Spleen (tissue), 11 donors: ENCODE measurements at regions not wholly inside any gene's neighbourhood (a gene's known extent, or its start where the extent isn't known, plus 50 kb on each side); places are given as distances from the start of the nearest gene placed in this dataset.

ENCODE experiments used
- DNase-seq: peaks from one replicate; pipeline ENCODE4 v3.0.0-alpha.2; 2020
- H3K27ac ChIP-seq, 8 donors: fragments of 200-600 bp; sonication (generic) in 7 of 8; 1 replicate in 4 of 8; 2 replicates in 4 of 8; pipeline versions ENCODE4 v1.5.0 to v1.8.0; 2016 to 2021; ENCODE audit warnings: inconsistent platforms in 4 of 8, mild to moderate bottlenecking in 4 of 8, moderate library complexity in 1 of 8
- H3K27me3 ChIP-seq, 7 donors: fragments of 200-600 bp; sonication (generic) in 6 of 7; replicated peaks in 1 of 7; 1 replicate in 4 of 7; 2 replicates in 3 of 7; pipeline versions ENCODE4 v1.5.0 to v1.8.0; 2016 to 2021; ENCODE audit warnings: inconsistent platforms in 3 of 7, mild to moderate bottlenecking in 1 of 7
- H3K36me3 ChIP-seq, 6 donors: fragments of 200-600 bp; sonication (generic) in 5 of 6; 1 replicate in 4 of 6; 2 replicates in 2 of 6; pipeline versions ENCODE4 v1.5.0 to v1.8.0; 2016 to 2021; ENCODE audit warnings: inconsistent platforms in 2 of 6
- H3K4me1 ChIP-seq, 6 donors: fragments of 200-600 bp; sonication (generic) in 5 of 6; 1 replicate in 3 of 6; 2 replicates in 3 of 6; pipeline versions ENCODE4 v1.5.0 to v1.8.0; 2016 to 2021; ENCODE audit warnings: inconsistent platforms in 3 of 6
- H3K4me3 ChIP-seq, 8 donors: fragments of 200-600 bp; sonication (generic) in 7 of 8; 1 replicate in 4 of 8; 2 replicates in 4 of 8; pipeline versions ENCODE4 v1.5.0 to v1.8.0; 2016 to 2021; ENCODE audit warnings: inconsistent platforms in 4 of 8, mild to moderate bottlenecking in 4 of 8, moderate library complexity in 2 of 8
- H3K9me3 ChIP-seq, 8 donors: fragments of 200-600 bp; sonication (generic) in 7 of 8; 1 replicate in 4 of 8; 2 replicates in 4 of 8; pipeline versions ENCODE4 v1.5.0 to v1.8.0; 2016 to 2021; ENCODE audit warnings: inconsistent platforms in 4 of 8
- POLR2A ChIP-seq, 3 donors: fragments of 450-650 bp; IDR thresholded peaks; one replicate each; pipeline ENCODE4 v1.5.1; 2017; ENCODE audit warnings: antibody characterized with exemption in 3 of 3, mild to moderate bottlenecking in 1 of 3
- POLR2AphosphoS5 ChIP-seq, 3 donors: sonication (generic); formaldehyde crosslinking; IDR thresholded peaks; one replicate each; pipeline ENCODE4 v1.5.1; 2017; ENCODE audit warnings: antibody characterized with exemption in 3 of 3
- WGBS, 5 donors: extraction: QIAGEN DNeasy Blood & Tissue Kit in 3 of 5; methylation state at CpG; one replicate each; pipeline versions ENCODE4 v1.1.5 to v1.1.7; 2013 to 2018; 5-methylcytosine and 5-hydroxymethylcytosine counted together
- intact Hi-C: fragments of 100-400 bp; cut with DNase I; formaldehyde crosslinking; loops from one replicate; pipeline ENCODE4 v1.15.0; 2023; ENCODE audit warnings: low total_unique reads
- TF ChIP-seq, protein P1 (sequence below), 11 experiments: fragments of 200-600 bp in 7 of 11; fragments of 450-650 bp in 4 of 11; sonication (generic) in 4 of 11; IDR thresholded peaks in 8 of 11; conservative IDR thresholded peaks in 3 of 11; 1 replicate in 7 of 11; 2 replicates in 4 of 11; pipeline versions ENCODE4 v1.4.0 to v1.8.0; 2016 to 2021; ENCODE audit warnings: antibody characterized with exemption in 11 of 11, inconsistent platforms in 4 of 11, mild to moderate bottlenecking in 1 of 11
- donor health status: healthy with polysubstance abuse.
- donor health status: DM: no; HTN: no; CAD: no; lungs with moderate emphysema.
- donor health status: DM: no; HTN: no; CAD: no.
- donor health status: Bipolar disorder and iron deficiency.
- donor health status: healthy.
- donor health status: DM: no; HTN: no; CAD: no.
- donor health status: DM: yes; HTN: yes; CAD: no.

DNA sequence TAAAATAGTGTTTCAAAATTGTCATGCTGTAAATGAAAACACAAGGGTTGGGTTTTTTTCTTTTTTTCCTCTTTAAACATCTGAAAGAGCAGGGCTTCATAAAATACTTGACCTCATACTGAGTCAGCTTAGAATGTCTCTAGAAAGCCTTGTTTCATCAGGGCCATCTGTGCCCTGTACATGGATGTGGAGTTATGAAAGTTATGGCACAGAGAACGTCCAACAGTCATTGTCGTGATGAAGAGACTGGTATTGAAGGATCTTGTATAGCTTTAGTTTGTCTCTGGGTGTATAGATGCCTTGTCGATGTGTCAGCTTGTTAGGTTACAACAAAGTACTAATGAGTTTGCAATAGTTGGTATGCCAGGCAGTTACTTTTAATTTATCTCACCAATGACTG is 127.3 kb downstream of the FAM204A start:
- Histone ChIP-seq H3K36me3 (no peaks in the 10 kb centered on the region), H3K27me3 (peaks cover 0 to 7% (median 0%) of the 10 kb centered on the region in 7 donors), H3K9me3 (no peaks in the 10 kb centered on the region), H3K27ac (no peak overlapping the region), H3K4me1 (no peaks in the 10 kb centered on the region), H3K4me3 (no peak overlapping the region)
- DNase-seq: no peak
- 83 to 90% (median 86%) methylated on average over 3 of the region's 3 CpGs for WGBS, 5 donors
- TF ChIP-seq POLR2A (IDR thresholded peaks at IDR 0.05): no peak
- no peak for TF ChIP-seq POLR2AphosphoS5 (IDR thresholded peaks at IDR 0.05)
- TF ChIP-seq, protein P1, sequence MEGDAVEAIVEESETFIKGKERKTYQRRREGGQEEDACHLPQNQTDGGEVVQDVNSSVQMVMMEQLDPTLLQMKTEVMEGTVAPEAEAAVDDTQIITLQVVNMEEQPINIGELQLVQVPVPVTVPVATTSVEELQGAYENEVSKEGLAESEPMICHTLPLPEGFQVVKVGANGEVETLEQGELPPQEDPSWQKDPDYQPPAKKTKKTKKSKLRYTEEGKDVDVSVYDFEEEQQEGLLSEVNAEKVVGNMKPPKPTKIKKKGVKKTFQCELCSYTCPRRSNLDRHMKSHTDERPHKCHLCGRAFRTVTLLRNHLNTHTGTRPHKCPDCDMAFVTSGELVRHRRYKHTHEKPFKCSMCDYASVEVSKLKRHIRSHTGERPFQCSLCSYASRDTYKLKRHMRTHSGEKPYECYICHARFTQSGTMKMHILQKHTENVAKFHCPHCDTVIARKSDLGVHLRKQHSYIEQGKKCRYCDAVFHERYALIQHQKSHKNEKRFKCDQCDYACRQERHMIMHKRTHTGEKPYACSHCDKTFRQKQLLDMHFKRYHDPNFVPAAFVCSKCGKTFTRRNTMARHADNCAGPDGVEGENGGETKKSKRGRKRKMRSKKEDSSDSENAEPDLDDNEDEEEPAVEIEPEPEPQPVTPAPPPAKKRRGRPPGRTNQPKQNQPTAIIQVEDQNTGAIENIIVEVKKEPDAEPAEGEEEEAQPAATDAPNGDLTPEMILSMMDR (IDR thresholded peaks at IDR 0.05 in 8 of 11, conservative IDR thresholded peaks at IDR 0.05 in 3 of 11): no peak
- intact Hi-C loops: no loop called here

- H3K27ac ChIP-seq: no peak overlapping the region
- no peaks in the 10 kb centered on the region for H3K4me1 ChIP-seq
- peaks cover 0 to 7% (median 0%) of the 10 kb centered on the region in 7 donors for H3K27me3 ChIP-seq
- DNase-seq: no peak
- 10 to 12% (median 12%) methylated on average over 7 of the region's 7 CpGs for WGBS, 5 donors
- no peaks in the 10 kb centered on the region for H3K36me3 ChIP-seq
- H3K4me3 ChIP-seq: no peak overlapping the region
- no peaks in the 10 kb centered on the region for H3K9me3 ChIP-seq
- intact Hi-C loops: no loop called here
- TF ChIP-seq POLR2AphosphoS5 (IDR thresholded peaks at IDR 0.05) (no peak), POLR2A (IDR thresholded peaks at IDR 0.05) (no peak)
- TF ChIP-seq, protein P1 (IDR thresholded peaks at IDR 0.05 in 8 of 11, conservative IDR thresholded peaks at IDR 0.05 in 3 of 11): no peak
Measured at GRCh38 chr10:118213436-118213835, 128.7 kb downstream of the FAM204A start.

GRCh38 chr10:118210276-118210675 is 131.8 kb downstream of the FAM204A start:
- H3K9me3 ChIP-seq: no peaks in the 10 kb centered on the region

GRCh38 chr10:118209215-118209614 is 132.9 kb downstream of the FAM204A start:
- Histone ChIP-seq H3K36me3 (no peaks in the 10 kb centered on the region), H3K4me1 (no peaks in the 10 kb centered on the region), H3K27me3 (peaks cover 0 to 10% (median 0%) of the 10 kb centered on the region in 7 donors), H3K9me3 (no peaks in the 10 kb centered on the region), H3K4me3 (no peak overlapping the region), H3K27ac (no peak overlapping the region)
- WGBS, 5 donors: 88 to 97% (median 92%) methylated on average over 4 of the region's 4 CpGs
- no peak for DNase-seq
- TF ChIP-seq, protein P1 (IDR thresholded peaks at IDR 0.05 in 8 of 11, conservative IDR thresholded peaks at IDR 0.05 in 3 of 11): no peak
- no peak for TF ChIP-seq POLR2AphosphoS5 (IDR thresholded peaks at IDR 0.05)
- no peak for TF ChIP-seq POLR2A (IDR thresholded peaks at IDR 0.05)
- intact Hi-C loops: no loop called here

More at GRCh38 chr10:118210276-118210675, 131.8 kb downstream of the FAM204A start:
- no peak overlapping the region for H3K27ac ChIP-seq
- TF ChIP-seq POLR2A (IDR thresholded peaks at IDR 0.05): no peak
- TF ChIP-seq, protein P1 (IDR thresholded peaks at IDR 0.05 in 8 of 11, conservative IDR thresholded peaks at IDR 0.05 in 3 of 11): no peak
- no peak for TF ChIP-seq POLR2AphosphoS5 (IDR thresholded peaks at IDR 0.05)
- H3K27me3 ChIP-seq: peaks cover 0 to 4% (median 0%) of the 10 kb centered on the region in 7 donors
- intact Hi-C loops: no loop called here
- H3K4me3 ChIP-seq: no peak overlapping the region
- no peak for DNase-seq
- 88 to 94% (median 92%) methylated on average over 2 of the region's 2 CpGs for WGBS, 5 donors
- H3K4me1 ChIP-seq: no peaks in the 10 kb centered on the region
- no peaks in the 10 kb centered on the region for H3K36me3 ChIP-seq
